HUES48 (cell line): ENCODE measurements at regions not wholly inside any gene's neighbourhood (a gene's known extent, or its start where the extent isn't known, plus 50 kb on each side); places are given as distances from the start of the nearest gene placed in this dataset.

Experiments used
- H3K27ac ChIP-seq: one replicate; pipeline ENCODE4 v1.7.0; 2013; ENCODE audit warnings: low read depth, low read length, inconsistent platforms
- H3K27me3 ChIP-seq: 2 replicates; pipeline ENCODE4 v1.6.1; 2013; ENCODE audit warnings: mild to moderate bottlenecking, low read length; ENCODE audit not compliant: control insufficient read depth, insufficient read depth
- H3K36me3 ChIP-seq: 2 replicates; pipeline ENCODE4 v1.6.1; 2013; ENCODE audit warnings: low read length; ENCODE audit not compliant: control insufficient read depth, insufficient read depth
- H3K4me1 ChIP-seq: 2 replicates; pipeline ENCODE4 v1.6.1; 2013; ENCODE audit warnings: mild to moderate bottlenecking, low read length; ENCODE audit not compliant: control insufficient read depth, insufficient read depth
- H3K4me3 ChIP-seq: 2 replicates; pipeline ENCODE4 v1.5.1; 2013; ENCODE audit warnings: mild to moderate bottlenecking, low read depth, low read length
- H3K9ac ChIP-seq: 2 replicates; pipeline ENCODE4 v1.6.1; 2013; ENCODE audit warnings: mild to moderate bottlenecking, low read depth, low read length, moderate library complexity
- H3K9me3 ChIP-seq: 2 replicates; pipeline ENCODE4 v1.6.1; 2013; ENCODE audit warnings: low read length; ENCODE audit not compliant: control insufficient read depth, insufficient read depth

DNA sequence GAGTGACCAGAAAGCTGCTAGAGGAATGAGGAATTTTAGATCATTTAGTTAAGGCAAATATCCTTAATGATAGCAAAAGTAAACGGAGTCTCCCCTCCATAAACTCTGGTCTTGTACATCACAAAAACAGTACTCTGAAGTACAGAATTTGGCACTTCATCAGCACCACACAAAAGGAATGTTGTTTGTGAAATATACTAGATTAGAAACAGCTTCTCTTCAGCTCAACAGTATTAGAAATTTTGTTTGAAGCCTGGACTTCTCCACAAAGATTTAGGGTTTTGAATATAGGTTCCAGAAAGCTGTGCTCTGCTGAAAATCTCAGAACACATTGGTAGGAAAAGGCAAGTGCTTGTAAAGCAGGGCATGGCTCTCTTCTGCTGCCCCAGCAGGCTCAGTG lies 135.1 kb upstream of the PTGFR start:
- H3K4me1 ChIP-seq, result no peaks in the 10 kb centered on the region

DNA sequence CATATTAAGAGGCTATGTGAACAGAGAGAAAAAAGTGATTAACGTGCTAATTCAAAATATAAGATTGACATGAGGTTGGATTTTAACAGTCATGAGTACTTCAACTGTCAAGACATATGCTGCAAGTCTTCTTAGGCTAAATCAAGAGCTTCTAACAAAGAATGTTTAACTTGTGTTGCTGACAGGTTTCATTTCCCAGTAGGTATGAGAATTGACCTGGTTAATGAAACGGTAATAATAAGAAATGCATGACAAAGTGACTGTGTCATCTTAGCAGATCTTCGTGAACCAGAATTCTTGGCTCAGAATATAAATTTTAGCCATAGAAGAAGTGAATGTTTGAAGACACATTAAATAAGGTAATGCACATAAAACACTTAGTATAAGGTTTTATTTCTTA lies 132.6 kb upstream of the PTGFR start:
- Histone ChIP-seq H3K36me3 (no peaks in the 10 kb centered on the region), H3K4me3 (no peak overlapping the region), H3K9me3 (no peaks in the 10 kb centered on the region), H3K9ac (no peak overlapping the region), H3K4me1 (no peaks in the 10 kb centered on the region), H3K27me3 (no peaks in the 10 kb centered on the region), H3K27ac (no peak overlapping the region)

More for the DNA sequence above, 135.1 kb upstream of the PTGFR start:
- no peaks in the 10 kb centered on the region for H3K9me3 ChIP-seq
- H3K27ac ChIP-seq, result no peak overlapping the region
- no peaks in the 10 kb centered on the region for H3K36me3 ChIP-seq
- no peak overlapping the region for H3K9ac ChIP-seq
- no peak overlapping the region for H3K4me3 ChIP-seq
- no peaks in the 10 kb centered on the region for H3K27me3 ChIP-seq

DNA sequence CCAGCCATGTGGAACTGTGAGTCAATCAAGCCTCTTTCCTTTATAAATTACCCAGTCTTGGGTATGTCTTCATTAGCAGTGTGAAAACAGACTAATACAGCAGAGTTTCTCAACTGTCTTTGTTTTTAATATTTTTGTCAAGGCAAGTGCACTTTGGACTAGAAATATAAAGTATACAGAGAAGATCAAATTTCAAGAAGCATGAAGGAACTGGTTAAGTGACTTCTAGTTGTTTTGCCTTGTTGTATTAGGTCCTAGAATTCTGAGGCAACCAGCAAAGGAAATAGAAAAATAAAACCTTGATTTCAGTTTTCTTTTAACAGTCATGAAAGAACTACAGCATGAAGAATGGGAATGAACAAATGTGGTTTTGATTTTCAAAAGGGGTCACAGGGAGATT lies 131.1 kb upstream of the PTGFR start:
- no peaks in the 10 kb centered on the region for H3K27me3 ChIP-seq
- H3K27ac ChIP-seq, result no peak overlapping the region
- no peaks in the 10 kb centered on the region for H3K4me1 ChIP-seq
- H3K9ac ChIP-seq, result no peak overlapping the region
- no peaks in the 10 kb centered on the region for H3K36me3 ChIP-seq
- no peak overlapping the region for H3K4me3 ChIP-seq
- no peaks in the 10 kb centered on the region for H3K9me3 ChIP-seq

DNA sequence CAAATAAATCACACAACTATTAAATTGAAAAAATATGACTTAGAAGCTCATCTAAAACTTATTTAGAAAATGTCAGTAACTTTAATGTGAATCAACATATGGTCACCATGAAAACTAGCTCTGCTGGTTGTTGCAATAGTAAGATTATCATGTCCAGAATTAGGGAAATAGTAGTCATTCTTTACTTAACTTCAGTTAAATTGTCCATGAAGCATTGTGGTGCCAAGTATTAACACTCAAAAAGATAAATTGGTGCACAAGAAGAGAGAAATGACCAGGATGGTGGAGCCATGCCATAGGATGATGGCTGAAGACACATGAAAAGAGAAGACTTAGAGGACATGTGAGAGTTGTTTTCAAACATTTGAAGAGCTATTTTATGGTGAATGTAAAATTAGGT lies 130.2 kb upstream of the PTGFR start:
- Histone ChIP-seq H3K4me3 (no peak overlapping the region), H3K36me3 (no peaks in the 10 kb centered on the region), H3K9ac (no peak overlapping the region), H3K27ac (no peak overlapping the region), H3K9me3 (no peaks in the 10 kb centered on the region), H3K27me3 (no peaks in the 10 kb centered on the region), H3K4me1 (no peaks in the 10 kb centered on the region)

DNA sequence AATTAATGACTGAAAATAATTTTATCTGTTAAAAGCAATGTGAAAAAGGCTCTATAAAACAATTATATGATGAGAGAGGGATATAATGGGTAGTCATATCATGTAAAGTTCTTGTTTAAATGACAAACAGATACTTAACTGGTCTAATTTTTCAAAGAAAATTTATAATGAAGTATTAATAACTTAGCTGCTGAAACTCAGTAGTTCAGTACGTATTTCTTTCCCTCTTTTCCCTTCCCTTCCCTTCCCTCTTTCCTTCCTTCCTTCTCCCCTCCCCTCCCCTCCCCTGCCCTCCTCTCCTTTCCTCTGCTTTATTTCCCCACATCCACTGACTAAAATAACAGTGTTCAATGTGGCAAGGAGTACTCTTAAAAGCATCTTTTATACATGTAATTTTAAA lies 123.1 kb upstream of the PTGFR start:
- Histone ChIP-seq H3K9ac (no peak overlapping the region), H3K27me3 (no peaks in the 10 kb centered on the region), H3K27ac (no peak overlapping the region), H3K9me3 (no peaks in the 10 kb centered on the region), H3K36me3 (no peaks in the 10 kb centered on the region), H3K4me3 (no peak overlapping the region), H3K4me1 (no peaks in the 10 kb centered on the region)

DNA sequence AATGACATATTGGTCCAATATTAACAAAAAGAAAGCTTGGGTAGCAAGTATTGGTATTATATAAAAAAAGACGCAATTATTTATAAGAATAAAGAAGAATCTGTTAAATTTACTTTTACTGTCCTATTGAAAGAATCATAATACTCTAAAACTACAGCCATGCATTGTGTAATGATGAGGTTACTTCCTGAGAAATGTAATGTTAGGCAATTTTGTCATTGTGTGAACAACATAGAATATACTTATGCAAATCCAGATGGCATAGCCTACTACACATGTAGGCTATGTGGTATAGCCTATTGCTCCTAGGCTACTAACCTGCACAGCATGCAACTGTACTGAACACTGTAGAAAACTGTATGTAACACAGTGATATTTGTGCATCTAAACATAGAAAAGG lies 121.2 kb upstream of the PTGFR start:
- Histone ChIP-seq H3K9ac (no peak overlapping the region), H3K36me3 (no peaks in the 10 kb centered on the region), H3K27me3 (no peaks in the 10 kb centered on the region), H3K4me3 (no peak overlapping the region), H3K4me1 (no peaks in the 10 kb centered on the region), H3K27ac (no peak overlapping the region), H3K9me3 (no peaks in the 10 kb centered on the region)

DNA sequence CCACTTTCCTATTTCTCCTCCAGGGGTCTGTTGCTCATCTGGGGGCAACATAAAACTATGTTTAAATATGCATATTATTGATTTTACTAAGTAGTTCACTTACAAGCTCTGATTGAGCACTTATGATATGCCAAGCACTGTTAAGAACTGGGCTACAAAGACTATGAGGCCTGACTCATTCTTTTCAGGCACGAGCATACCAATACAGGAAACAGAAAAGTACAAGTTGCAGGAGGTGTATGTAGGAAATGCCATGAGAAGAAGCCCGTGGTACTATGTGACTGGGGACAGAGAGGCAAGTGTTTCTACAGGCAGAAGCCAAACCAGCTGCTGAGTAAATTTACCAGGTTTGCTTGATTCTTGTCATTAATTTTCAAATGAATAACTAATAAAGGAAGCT lies 120.4 kb upstream of the PTGFR start:
- Histone ChIP-seq H3K27me3 (no peaks in the 10 kb centered on the region), H3K9ac (no peak overlapping the region), H3K4me1 (no peaks in the 10 kb centered on the region), H3K27ac (no peak overlapping the region), H3K4me3 (no peak overlapping the region), H3K36me3 (no peaks in the 10 kb centered on the region), H3K9me3 (no peaks in the 10 kb centered on the region)

DNA sequence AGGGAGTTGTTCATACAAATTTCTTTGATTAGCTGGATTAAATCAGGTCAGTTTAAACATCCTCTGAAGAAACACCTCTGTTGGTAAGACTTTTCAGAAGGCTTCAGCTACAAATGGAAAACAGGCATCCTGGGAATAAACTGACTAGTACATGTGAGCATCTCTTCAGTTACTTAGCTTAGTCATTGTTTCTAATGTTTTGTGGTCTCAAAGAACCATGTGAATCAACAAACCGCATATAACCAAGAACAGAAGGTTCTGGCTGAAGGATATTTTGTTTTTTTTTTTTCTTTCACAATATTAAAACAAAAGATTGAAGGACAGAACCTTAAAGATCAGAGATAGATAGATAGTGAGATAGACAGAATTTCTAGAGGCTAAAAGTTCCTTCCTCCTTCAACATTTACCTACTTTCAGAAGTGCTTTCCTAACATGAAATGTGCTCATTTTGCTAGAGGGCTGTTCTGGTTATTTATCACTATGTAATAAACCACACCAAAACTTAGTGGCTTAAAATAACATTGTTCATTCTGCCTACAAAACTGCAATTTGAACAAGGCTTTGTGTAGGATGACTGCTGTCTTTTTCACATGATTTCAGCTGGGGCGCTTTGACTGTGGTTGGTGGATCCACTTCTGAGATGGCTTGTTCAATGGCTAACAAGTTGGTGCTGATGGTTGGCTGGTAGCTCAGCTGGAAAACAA lies 119.8 kb upstream of the PTGFR start:
- H3K4me1 ChIP-seq, result no peaks in the 10 kb centered on the region
- no peak overlapping the region for H3K9ac ChIP-seq
- no peaks in the 10 kb centered on the region for H3K36me3 ChIP-seq
- H3K4me3 ChIP-seq, result no peak overlapping the region
- H3K27ac ChIP-seq, result no peak overlapping the region
- no peaks in the 10 kb centered on the region for H3K27me3 ChIP-seq
- H3K9me3 ChIP-seq, result no peaks in the 10 kb centered on the region

DNA sequence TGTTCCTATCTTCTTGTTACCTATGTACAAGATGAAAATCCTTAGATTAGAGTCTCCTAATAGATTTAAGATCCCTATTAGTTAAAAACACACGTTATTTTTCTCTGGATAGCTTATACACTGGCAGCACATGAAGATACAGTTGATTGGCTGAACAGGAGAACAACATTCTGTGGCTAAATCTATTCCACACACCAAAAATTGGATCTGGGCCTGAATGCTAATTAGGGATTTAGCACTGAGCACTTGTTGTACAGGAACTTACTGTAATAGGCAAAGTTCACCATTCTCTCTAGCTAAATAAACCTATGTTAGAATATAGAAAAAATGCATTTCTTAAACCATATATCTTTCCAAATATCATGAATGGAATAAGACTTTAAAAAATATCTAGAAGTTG lies 117.1 kb upstream of the PTGFR start:
- Histone ChIP-seq H3K4me3 (no peak overlapping the region), H3K27ac (no peak overlapping the region), H3K36me3 (no peaks in the 10 kb centered on the region), H3K27me3 (no peaks in the 10 kb centered on the region), H3K9me3 (no peaks in the 10 kb centered on the region), H3K9ac (no peak overlapping the region), H3K4me1 (no peaks in the 10 kb centered on the region)

DNA sequence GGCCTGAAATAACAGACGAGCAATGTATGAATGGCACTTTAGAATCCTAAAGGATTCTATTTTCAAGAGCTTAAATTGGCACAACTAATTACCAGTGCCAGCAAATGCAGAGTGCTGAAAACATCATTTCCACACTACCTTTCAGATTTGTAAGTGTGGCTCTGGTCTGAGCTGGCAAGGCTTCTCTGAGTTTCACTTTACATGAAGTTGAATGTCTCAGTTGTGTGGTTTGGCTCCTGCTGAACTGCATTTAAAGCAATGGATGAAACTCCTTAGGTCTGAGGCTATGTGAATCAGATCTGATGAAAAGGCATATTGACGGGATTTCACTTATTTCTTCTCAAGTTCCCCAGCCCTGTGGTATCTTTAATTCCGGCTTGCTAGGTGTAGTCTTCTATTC lies 114.8 kb upstream of the PTGFR start:
- no peaks in the 10 kb centered on the region for H3K9me3 ChIP-seq
- no peaks in the 10 kb centered on the region for H3K36me3 ChIP-seq
- no peak overlapping the region for H3K27ac ChIP-seq
- no peak overlapping the region for H3K4me3 ChIP-seq
- no peaks in the 10 kb centered on the region for H3K4me1 ChIP-seq
- no peaks in the 10 kb centered on the region for H3K27me3 ChIP-seq
- H3K9ac ChIP-seq, result no peak overlapping the region

DNA sequence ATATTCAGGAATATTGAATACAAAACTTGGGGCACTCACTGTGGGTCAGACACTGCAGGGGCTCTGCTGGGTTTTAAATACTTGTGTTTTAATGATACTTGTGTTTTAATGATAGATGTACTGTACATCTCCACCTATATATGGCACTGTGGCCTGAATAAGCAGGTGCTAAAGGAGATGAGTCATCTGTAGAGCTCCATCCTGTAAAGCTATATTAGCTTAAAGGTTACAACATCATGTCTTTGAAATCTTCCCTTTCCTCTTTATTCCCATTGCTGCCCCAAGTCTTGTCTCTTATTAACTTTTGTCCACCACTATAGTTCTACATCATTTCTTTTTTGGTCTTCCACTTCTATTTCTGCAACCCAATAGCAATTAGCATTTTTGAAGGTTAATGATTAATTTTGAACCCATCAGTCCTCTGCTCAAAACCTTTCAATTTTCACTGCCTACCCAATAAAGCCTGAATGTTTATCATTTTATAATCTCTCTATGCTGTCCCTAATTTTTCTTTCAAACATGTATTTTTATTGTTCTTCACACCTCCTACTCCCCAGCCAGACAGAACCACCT lies 113.3 kb upstream of the PTGFR start:
- no peaks in the 10 kb centered on the region for H3K4me1 ChIP-seq
- no peaks in the 10 kb centered on the region for H3K27me3 ChIP-seq
- H3K27ac ChIP-seq, result no peak overlapping the region
- H3K9ac ChIP-seq, result no peak overlapping the region
- no peaks in the 10 kb centered on the region for H3K36me3 ChIP-seq
- no peaks in the 10 kb centered on the region for H3K9me3 ChIP-seq
- no peak overlapping the region for H3K4me3 ChIP-seq
